GM18498 (cell line): ENCODE measurements at regions not wholly inside any gene's neighbourhood (a gene's known extent, or its start where the extent isn't known, plus 50 kb on each side); places are given as distances from the start of the nearest gene placed in this dataset.

ENCODE experiments used
- ATAC-seq: cut with Tn5 transposase; IDR thresholded peaks from one replicate; pipeline ENCODE4 v1.9.1; 2021; ENCODE audit warnings: mild to moderate bottlenecking, moderate library complexity; ENCODE audit not compliant: unreplicated experiment

DNA sequence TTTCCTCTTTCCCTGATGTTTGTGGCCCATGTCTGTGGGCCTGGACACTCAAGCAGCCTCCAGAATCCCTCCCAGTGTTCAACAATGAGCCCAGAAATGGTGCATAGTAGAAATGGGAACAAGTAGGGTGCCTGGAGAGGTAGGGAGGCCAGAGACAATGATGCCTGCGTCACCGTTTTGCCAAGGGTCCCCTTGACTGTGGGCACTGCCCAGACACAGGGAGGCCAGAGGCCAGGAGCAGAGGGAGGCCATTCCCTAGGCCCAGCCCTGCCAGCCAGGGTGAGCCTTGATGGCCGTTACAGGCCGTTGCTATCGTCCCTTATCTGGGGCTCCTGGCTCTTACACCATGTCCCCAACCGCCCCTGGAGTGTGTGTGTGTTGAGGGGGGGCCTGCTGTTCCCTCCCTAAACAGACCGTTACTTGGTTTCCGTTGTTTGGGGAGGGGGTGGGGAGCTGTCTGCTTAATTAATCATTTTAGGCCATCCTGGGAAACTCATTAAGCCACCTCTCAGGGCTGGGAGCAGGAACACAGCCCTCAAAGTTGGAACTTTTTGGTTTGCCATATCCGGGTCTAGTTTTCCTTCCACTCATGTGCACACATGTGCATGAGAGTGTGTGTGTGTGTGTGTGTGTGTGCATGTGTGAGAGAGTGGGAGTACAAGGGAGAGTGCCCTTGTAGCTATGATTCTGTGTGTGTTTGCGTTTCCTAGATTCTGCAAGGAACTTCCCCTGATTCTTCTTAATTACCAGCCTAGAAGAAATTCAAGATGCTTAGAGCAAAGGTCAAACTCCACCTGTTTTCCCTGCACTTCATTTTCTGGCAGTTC, 135.2 kb upstream of the HAAO start:
- ATAC-seq, result no peak

DNA sequence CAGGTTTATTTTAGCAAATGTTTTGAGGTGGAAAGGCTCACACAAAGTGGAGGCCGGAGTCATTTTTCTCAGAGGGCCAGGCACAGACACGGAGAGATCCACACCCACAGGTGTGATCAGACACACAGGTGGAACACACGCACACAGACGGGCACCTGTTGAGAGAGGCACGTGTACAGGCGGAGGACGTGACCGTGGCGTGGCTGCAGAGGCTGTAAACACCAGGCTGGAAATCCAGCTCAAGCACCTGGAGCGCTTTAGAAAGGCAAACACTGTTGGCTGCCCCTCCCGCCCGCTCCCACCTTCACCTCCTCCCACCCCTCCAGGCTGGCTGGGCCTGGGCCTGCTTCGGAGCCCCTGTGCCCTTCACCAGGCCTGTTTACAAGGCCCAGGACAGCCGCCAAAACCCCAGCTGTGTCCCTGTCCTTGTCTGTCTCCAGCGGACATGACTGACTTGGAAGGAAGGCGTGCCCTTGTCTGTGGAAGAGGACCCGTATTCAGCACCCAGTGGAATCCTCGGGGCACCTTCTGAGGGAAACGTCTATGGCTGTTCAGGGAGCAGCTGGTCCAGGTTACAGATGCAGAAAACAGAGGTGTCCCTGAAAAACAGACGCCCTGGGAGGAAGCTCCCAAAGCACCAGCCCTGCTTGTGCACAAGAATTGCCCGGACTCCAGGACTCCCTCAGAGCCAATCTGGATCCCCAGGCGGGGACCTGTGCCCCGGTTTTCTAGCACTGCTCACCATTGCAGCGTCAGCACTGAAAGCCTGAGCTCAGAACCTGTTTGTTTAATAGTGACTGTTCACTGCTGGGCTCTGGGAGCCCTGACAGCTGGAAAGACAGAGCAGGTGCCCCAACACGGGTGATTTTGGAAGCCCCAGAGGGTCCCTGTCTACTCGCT, 134.3 kb upstream of the HAAO start:
- no peak for ATAC-seq

DNA sequence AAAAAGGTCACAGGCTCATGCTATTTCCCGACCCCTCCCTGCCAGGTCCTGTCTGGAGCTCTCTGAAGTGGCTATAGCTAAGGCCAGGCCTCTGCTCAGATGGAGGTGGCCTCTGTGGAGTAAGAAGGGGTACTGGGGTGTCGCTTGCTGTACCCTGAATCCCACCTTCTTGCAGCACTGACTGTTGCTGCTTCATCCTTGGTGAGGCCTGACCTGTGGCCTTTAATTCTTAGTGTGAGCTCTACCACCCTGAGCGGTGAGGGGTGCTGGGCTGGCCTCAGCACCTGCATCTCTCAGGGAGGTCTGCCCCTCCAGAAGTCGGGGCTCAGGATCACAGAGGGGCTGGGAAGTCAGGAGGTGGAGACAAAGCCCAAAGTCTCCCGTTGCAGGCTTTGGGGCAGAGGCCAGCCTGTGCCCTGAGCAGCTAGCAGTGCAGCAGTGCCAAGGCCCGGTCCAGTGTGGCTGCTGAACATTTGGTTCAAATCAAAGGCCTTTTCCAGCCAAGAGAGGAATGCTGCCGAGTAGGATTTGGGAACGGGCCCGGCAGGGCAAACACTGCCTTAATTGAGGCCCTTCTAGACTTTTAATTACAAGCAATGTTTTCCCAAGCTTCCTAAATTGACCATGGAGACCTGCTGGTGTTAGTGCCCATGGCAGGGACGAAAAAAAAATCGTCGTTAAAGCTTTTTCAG, 133.5 kb upstream of the HAAO start:
- no peak for ATAC-seq

DNA sequence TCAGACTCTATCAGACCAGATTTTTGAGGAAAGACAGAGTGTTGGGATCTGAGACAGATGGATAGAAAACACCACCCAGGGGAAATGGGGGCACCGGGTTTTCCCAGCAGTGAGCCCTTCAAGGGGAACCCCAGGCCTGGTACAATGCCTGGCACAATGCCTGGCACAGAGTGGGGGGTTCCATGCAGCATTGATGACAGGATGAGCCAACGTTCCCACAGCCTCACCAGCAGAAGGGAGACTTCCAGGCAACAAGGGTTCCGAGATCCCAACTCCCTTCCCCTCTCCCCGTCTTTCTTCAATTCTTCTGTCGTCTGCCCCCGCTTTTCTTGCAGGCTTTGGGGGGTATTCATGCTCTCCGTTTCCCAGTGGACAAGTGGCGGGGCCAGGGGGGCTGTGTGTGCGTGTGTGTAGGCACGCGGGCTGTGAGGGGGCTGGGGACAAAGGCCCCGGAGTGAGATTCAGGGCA, 132.1 kb upstream of the HAAO start:
- no peak for ATAC-seq

DNA sequence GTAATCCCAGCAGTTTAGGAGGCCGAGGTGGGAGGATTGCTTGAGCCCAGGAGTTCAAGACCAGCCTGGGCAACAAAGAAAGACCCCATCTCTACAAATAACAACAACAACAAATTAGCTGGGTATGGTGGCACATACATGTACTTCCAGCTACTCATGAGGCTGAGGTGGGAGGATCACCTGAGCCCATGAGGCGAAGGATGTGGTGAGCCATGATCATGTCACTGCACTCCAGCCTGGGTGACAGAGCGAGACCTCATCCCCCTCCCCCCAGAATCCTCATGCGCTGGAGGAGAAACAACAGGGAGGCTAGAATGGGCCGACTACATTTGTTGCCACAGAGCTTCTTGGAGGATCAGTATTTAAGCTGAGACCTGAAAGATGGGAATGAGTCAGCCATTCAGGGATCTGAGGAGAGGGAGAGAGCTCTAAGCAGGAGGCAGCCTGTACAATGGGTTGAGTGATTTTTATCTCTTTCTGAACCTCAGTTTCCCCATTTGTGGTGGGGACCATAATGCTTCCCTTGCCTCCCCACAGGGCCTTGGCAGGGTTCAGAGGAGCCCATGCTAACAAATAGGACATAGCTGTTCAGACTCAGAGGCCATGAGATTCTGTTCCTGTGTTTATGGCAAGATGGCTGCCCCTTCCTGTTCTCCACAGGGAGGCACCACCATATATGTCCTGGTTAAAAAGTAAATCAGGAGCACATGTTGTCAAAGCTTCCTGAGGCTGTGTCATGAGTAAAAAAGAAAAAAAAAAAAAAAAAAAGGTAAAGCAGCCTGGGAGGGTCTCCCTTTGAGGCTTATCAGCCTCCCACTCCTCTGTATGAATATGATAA, 131.4 kb upstream of the HAAO start:
- ATAC-seq, result no peak

- ATAC-seq, result no peak
Observed at GRCh38 chr2:42922790-42923579, 130.6 kb upstream of the HAAO start.

DNA sequence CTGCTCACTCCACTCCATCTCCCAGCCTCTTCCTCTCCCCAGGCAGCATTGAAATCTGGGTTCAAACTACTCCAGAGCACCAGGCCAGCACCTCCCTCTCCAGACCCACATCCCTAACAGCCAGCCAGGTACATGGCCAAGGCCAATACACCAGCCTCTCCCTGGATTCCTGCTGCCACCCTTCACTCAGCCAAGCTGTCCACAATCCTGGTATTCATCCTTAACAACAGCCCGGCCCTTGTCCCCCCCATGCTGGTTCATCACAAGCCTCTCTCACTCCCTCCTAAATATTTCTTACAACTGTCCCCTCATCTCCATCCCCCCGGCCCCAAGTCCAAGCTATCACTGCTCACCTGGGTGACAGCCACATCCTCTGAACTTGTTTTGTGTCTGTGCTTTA, 129.9 kb upstream of the HAAO start:
- no peak for ATAC-seq

- no peak for ATAC-seq
Observed at GRCh38 chr2:42921721-42922120, 129.3 kb upstream of the HAAO start.

DNA sequence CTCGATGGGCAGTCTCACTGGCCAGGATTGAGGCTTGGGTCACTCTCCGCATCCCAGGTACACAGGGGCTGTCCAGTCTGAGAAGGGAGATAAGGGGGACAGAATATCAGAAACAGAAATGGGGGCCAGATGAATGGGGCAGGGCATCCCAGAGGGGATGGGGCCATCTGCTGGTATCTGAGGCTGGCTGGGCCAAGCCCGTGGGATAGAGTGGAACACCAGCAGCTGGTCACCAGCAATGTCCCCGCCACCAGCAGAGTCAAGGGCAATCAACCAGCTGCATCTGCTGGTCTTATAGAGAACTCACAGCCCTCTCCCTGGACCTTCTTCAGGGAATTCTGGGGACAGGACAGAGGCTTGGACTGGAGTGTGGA, 128.8 kb upstream of the HAAO start:
- ATAC-seq, result no peak

- no peak for ATAC-seq
Observed at GRCh38 chr2:42920446-42921146, 128.2 kb upstream of the HAAO start.

DNA sequence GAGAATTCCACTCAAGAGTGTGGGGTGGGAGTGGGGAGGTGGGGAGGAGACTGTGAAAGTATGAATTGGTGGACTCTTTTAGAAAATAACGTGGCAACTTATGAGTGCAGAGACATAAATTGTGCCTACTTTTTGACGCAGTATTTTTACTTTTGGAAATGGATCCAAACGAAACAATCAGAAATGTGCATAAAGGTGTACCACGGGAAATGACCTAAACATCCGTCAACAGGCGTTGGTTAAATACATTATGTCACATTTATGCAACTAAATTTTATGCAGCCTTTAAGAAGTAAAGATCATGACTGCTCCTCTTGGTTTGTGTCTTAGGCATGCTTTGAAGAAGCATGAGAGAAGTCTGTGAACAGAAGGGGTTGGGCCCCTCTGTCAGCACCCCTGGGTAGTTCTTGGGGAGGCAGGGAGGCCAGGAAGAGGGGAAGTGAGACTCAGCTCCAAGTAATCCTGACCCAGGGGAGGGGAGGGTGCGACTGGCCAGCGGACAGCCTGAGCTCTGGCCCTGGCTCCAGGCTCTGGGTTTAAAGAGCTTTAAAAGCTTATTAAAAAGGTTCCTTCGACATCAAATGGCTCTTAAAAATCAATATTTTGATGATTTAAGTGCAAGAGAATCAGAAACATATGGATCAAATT, 126.4 kb upstream of the HAAO start:
- ATAC-seq, result no peak

- no peak for ATAC-seq
Observed at GRCh38 chr2:42918041-42918440, 125.7 kb upstream of the HAAO start.

DNA sequence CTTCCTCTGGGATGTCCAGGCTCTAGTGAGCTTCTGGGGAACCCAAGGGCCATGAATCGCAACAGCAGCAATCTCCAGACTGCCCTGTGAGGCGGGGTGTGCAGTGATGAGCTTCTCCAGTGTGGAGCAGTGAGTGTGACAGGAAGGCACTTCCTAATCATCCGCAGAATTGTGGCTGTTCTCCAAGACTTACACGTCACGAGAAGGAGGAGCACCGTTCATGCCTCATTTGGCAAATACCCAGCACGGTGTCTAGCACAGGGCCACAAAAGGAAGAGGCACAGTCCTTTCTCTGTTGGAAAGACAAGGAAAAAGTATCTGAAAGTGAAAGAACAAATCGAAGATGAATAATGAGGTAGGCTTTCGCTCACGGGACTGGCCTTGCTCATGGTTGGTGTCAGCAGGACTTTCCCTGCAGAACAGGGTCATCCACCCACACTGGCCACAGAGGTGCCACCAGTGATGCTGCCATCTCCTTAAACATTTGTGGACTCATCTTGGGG, 125.1 kb upstream of the HAAO start:
- no peak for ATAC-seq

DNA sequence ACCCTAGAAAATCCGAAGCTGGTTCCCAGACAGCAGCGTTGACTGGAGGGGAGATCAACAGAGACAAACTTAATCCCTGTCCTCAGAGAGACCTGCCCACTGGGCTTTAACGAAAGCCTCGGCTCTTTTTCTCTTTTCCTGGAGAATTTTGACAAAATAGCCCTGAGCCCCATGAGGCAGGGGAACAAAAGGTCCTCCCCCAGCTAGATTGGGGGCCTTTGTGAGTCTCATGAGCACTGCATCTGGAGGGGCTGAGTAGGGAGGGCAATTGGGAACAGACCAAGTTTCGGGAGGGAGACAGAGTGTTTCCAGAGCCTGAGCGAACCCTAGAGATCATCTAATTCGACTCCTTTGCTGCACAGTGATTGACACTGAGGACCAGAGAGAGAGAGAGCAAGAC, 123.9 kb upstream of the HAAO start:
- ATAC-seq, result no peak

- no peak for ATAC-seq
Observed at GRCh38 chr2:42914860-42915259, 122.5 kb upstream of the HAAO start.

GRCh38 chr2:42914314-42914713, 121.9 kb upstream of the HAAO start:
- ATAC-seq, result no peak

DNA sequence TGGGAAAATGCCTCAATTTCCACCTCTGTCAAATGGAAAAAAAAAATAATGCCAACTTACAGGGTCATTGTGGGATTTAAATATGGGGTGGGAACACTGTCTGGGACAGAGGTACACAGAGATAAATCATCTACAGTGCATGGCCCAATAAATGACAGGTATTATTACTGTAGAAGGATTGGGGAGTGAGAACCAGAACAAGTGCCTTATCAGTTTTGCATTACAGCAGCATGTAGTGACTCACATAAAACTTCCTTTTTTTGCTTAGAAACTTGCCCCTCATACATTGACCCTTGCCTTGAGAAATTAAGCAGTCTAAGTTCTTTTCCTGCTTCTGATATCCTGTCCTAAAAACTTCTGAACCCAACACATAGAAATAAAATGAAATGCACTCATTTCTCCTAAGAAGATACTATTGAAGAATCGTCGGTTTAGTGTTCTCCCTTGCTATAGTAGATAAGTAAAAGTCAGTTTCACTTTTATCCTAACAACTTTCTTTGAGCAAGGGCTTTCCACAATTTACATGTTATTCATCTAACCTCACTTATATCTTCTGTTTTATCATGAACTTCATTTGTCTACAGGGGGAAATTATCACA, 121.0 kb upstream of the HAAO start:
- no peak for ATAC-seq
